HG02588 (cell line): ENCODE measurements at regions not wholly inside any gene's neighbourhood (a gene's known extent, or its start where the extent isn't known, plus 50 kb on each side); places are given as distances from the start of the nearest gene placed in this dataset.
"Not testable (repeated sequence)": the region's sequence is repeated elsewhere in the genome, so short reads cannot be mapped to it uniquely, and the experiment has no call there.

Experiments used
- ATAC-seq: cut with Tn5 transposase; IDR thresholded peaks from one replicate; pipeline ENCODE4 v1.9.1; 2021; ENCODE audit warnings: mild to moderate bottlenecking, moderate library complexity; ENCODE audit not compliant: unreplicated experiment

GRCh38 chr14:101254805-101255764 is 306.2 kb upstream of the DIO3 start:
- no peak for ATAC-seq

- no peak for ATAC-seq
Measured at GRCh38 chr14:101255765-101256125, 305.6 kb upstream of the DIO3 start.

DNA sequence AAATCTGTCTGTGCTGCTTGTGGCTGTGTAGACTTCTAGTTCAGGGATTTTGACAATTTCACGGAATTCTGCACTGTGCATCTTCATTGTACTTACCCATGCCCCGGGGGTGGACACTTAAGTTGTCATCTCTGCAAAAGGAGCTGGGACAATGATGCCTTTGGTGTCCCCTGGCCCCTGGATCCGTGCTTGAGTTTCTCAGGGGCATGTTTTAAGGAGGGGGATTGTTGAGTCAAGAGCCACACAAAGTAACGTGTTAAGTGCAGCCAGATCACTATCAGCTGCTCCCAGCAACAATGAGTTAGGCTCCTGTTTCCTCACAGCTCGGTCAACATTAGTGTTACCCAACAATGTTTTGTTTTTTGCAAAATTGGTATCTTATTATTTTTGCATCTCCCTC is 305.0 kb upstream of the DIO3 start:
- no peak for ATAC-seq

- no peak for ATAC-seq
Measured at GRCh38 chr14:101257551-101257950, 303.7 kb upstream of the DIO3 start.

DNA sequence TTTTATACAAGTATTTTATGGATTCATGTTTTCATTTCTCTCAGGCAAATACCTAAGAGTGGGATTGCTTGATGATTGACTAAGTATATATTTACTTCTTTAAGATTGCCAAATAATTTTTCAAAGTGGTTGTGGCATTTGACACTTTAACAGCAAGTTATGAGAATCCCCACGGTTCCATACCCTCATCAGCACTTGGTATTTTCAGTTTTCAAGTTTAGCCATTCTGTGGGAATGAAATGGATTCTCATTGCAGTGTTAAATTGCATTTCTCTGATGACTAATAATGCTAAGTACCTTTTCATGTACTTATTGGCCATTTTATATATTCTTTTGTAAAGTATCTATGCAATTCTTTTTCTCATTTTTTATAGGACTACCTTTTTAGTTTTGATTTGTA is 301.5 kb upstream of the DIO3 start:
- no peak for ATAC-seq

DNA sequence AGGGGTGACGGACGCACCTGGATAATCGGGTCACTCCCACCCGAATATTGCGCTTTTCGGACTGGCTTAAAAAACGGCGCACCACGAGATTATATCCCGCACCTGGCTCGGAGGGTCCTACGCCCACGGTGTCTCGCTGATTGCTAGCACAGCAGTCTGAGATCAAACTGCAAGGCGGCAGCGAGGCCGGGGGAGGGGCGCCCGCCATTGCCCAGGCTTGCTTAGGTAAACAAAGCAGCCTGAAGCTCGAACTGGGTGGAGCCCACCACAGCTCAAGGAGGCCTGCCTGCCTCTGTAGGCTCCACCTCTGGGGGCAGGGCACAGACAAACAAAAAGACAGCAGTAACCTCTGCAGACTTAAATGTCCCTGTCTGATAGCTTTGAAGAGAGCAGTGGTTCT is 294.9 kb upstream of the DIO3 start:
- not testable (repeated sequence) for ATAC-seq

GRCh38 chr14:101273091-101273490 is 288.2 kb upstream of the DIO3 start:
- no peak for ATAC-seq

DNA sequence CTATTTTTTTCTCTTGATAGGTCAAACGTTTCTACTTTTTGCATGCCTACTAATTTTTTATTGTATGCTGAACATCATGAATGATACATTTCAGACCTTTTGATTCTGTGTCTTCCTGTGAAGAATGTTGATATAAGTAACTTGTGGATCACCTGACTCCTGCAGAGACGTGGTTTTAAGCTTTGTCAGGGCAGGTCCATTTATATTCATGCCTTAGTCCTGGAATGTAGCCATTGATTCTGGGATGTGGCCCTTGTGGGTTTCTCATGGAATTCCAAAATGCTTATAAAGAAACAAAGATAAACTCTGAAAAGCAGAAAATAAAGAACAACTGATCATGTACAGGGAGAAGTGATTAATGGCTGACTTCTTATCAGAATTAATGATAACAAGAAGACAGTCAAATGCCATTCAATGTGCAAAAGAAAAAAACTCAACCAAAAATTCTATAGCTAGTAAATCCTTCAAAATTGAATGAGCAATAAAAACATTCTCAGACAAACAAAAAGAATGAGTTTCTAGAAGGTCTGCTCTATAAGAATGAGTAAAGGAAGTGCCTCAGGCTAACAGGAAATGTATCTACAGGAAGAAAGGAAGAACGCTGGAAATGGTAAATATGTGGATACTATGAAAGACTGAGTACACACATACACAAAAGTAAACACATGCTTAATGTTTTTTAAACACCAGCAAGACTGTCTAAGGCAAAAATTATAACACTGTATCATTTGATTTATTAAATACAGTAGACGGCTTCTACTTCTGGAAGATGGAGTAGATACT is 284.8 kb upstream of the DIO3 start:
- ATAC-seq: no peak

GRCh38 chr14:101282418-101282817 is 278.9 kb upstream of the DIO3 start:
- ATAC-seq: no peak

DNA sequence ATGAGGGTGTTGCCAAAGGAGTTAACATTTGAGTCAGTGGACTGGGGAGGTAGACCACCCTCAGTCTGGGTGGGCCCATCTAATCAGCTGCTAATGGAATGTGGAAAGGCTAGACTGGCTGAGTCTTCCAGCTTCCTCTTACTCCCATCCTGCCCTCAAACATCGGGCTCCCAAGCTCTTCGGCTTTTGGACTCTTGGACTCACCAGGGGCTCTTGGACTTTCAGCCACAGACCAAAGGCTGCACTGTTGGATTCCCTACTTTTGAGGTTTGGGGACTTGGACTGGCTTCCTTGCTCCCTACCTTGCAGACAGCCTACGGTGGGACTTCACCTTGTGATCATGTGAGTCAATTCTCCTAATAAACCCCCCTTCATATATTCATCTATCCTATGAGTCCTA is 276.6 kb upstream of the DIO3 start:
- no peak for ATAC-seq

DNA sequence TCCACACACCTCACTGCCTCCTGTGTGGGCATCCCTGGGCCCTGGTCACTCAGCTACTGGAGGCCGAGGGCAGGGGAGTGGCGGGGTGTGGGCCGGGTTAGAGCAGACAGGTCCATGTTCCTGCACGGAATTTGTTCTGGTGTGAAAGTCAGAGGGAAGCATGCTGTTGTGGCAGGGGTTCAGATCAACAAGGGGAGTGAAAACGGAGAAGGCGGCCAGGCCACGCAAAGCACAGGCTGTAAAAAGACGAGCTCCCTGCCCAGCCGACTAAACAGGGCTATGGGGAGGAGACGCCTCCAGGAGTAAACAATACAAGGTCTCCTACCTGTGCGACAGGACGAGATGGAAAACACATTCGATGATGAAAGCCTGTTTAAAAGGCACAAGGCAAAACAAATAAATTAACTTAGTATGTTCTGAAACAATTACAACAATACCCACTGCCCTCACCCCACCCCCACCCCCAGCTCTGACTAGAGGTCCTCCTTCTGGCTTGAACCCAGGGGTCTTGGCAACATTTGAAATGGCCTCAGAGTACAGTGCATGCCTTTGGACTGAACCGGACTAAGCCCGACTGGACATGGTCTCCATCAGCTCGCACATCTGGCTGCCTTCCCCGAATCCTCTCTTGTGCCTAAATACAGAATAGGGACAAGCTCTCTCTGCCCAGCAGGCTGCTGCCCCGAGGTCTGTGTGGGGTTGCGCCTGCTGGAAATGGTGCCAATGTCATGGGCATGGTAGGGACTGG is 274.9 kb upstream of the DIO3 start:
- no peak for ATAC-seq

GRCh38 chr14:101288436-101289229 is 272.7 kb upstream of the DIO3 start:
- no peak for ATAC-seq

- no peak for ATAC-seq
Measured at GRCh38 chr14:101289230-101289690, 272.0 kb upstream of the DIO3 start.

DNA sequence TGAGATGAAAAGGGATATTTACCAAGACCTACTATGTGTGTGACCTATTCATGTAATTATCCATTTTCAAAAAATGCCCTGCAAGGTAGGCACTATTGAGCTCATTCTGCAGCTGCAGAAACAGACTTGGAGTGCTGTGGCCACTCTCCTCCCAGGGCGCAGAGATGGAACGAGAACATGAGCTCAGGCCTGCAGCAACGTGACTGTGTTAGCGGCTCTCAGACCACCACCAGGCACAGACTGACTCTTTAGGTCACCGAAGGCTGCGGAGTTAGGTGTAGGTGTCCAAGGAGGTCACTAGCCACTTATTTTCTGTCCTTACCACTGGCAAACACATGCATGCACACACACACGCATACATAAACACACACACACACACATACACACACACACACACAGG is 271.4 kb upstream of the DIO3 start:
- ATAC-seq: no peak

DNA sequence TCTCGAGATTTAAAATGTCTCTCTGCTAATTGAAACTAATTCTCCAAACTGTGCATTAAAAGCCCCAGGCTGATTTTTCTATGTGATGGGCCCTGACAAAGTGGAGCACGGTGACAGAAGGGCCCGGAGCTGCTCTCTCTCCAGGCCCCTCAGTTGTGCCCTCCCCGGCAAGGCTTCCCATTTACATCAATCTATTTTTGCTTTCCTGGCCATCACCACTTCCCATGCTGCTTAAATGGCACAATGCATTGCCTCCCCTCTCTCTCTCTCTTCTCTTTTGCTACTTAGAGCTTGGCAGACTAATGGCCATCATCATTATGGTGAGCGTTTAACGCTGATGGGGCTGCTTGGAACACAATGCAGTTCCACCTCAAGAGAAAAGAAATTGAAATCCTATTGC is 270.7 kb upstream of the DIO3 start:
- ATAC-seq: no peak

- ATAC-seq: no peak
Measured at GRCh38 chr14:101291390-101291789, 269.9 kb upstream of the DIO3 start.

DNA sequence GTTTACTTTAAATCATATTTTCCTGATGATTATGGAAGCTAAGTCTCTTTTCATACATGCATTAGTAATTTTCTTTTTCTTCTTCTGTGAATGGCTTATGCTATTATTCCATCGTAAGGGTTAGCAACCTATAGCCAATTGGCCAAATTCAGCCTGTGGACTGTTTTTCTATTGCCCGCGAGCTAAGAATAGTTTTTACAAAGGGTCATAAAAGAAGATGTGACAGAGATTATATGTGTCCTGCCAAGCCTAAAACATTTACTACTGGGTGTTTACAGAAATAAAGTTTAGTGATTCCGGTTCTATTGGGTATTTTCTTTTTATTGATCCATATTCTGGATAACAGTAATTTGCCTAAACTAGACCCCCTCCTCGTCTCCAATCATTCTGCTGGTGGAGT is 268.8 kb upstream of the DIO3 start:
- no peak for ATAC-seq

DNA sequence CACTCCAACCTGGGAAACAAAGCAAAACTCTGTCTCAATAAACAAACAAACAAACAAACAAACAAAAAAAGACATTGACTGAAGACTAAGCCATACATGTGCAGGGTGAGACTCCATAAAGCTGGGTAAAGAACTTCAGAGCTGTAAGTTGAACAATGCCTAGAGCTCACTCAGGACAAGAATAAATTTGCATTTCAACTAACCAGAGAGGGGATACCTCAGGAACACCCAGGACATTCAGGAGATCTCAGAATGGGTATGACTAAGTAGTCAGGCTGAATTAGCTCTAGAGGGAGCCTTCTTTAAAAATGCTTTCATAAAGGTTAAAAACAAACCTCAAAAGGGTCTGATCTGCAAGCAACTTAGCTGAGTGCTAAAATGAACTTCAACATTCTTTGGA is 267.7 kb upstream of the DIO3 start:
- ATAC-seq: no peak

GRCh38 chr14:101294136-101294535 is 267.2 kb upstream of the DIO3 start:
- no peak for ATAC-seq

DNA sequence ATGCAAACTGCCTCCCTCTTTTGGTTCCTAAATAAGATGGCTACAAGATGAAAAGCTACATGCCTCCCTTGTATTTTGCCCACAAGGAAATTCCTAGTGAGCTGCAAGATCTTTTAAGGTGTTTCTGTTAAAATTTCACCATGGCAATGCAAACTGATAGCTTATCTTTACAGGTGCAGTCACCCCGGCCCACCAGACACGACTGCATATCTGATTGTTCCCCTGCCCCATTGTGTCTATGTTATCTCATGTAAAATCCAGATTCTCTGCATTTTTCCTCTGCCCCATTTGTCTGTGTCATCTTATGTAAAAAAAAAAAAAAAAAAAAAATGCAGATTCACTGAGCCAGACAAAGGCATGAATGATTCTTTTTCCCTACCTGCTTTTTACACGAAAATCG is 261.5 kb upstream of the DIO3 start:
- not testable (repeated sequence) for ATAC-seq
